HCT116 (cell line): ENCODE measurements at regions not wholly inside any gene's neighbourhood (a gene's known extent, or its start where the extent isn't known, plus 50 kb on each side); places are given as distances from the start of the nearest gene placed in this dataset.

Source experiments
- ATAC-seq: fragments of 200-7000 bp; cut with Tn5 transposase; 2 replicates; pipeline ENCODE4 v1.9.1; 2020; ENCODE audit warnings: mild to moderate bottlenecking, moderate library complexity
- BruUV-seq: library from RNA; stranded (reverse); fragments of 400-500 nt; replicated peaks from 2 replicates; lab custom pipeline; 2021; lab: Mats Ljungman, UMichigan
- CTCF ChIA-PET: fragments of 300-600 bp; sonication (Branson Sonifier 250); formaldehyde crosslinking; loops from one replicate; lab custom pipeline; 2021; ENCODE audit warnings: antibody characterized with exemption; lab: Charles Lee
- POLR2A ChIA-PET: fragments of 300-600, 350-600 bp; sonication (Branson Sonifier 250); formaldehyde crosslinking; loops from one replicate; lab custom pipeline; 2021; ENCODE audit warnings: antibody characterized with exemption; lab: Charles Lee
- RAD21 ChIA-PET, 2 experiments: fragments of 300-600 bp; sonication (Branson Sonifier 250); formaldehyde crosslinking; loops; one replicate each; lab custom pipeline; 2023; ENCODE audit warnings: low total read pairs in 2 of 2; ENCODE audit not compliant: uncharacterized antibody in 2 of 2, unreplicated experiment in 2 of 2, low non-redundant PET in 1 of 2; lab: Charles Lee
- DNase-seq: peaks from one replicate; pipeline ENCODE4 v3.0.0-alpha.2; 2010; ENCODE audit warnings: low read depth, low spot score
- H2AFZ ChIP-seq: fragments of 200-600 bp; shearing (Covaris generic), sonication (generic); 2 replicates; pipeline ENCODE4 v1.6.1; 2017; ENCODE audit warnings: low read depth, mixed run types, mixed read lengths, antibody characterized with exemption, low read length; ENCODE audit not compliant: poor library complexity, severe bottlenecking
- H3K27ac ChIP-seq: 2 replicates; pipeline ENCODE4 v1.5.1; 2012; ENCODE audit warnings: low read depth, low read length
- H3K27me3 ChIP-seq: fragments of 200-600 bp; sonication (generic); 2 replicates; pipeline ENCODE4 v1.6.1; 2016; ENCODE audit warnings: mixed run types, low read length, mixed read lengths; ENCODE audit not compliant: insufficient read depth
- H3K36me3 ChIP-seq, 2 experiments: fragments of 200-500 bp in 1 of 2; fragments of 200-600 bp in 1 of 2; sonication (Bioruptor generic) in 1 of 2; sonication (generic) in 1 of 2; 2 replicates each; pipeline versions ENCODE4 v1.5.1 to v1.6.1; 2014 to 2016; ENCODE audit warnings: low read length in 2 of 2, inconsistent platforms in 1 of 2, mixed read lengths in 1 of 2, mixed run types in 1 of 2; ENCODE audit not compliant: insufficient read depth in 2 of 2, control insufficient read depth in 1 of 2
- H3K4me1 ChIP-seq, 2 experiments: fragments of 200-600 bp in 1 of 2; sonication (generic) in 1 of 2; 2 replicates each; pipeline versions ENCODE4 v1.5.1 to v1.6.1; 2012 to 2017; ENCODE audit warnings: low read length in 2 of 2, inconsistent platforms in 1 of 2, mild to moderate bottlenecking in 1 of 2, mixed read lengths in 1 of 2, mixed run types in 1 of 2, moderate library complexity in 1 of 2; ENCODE audit not compliant: insufficient read depth in 2 of 2, control insufficient read depth in 1 of 2
- H3K4me2 ChIP-seq: fragments of 200-600 bp; sonication (generic); 2 replicates; pipeline ENCODE4 v1.6.1; 2017; ENCODE audit warnings: mixed run types, low read length, mixed read lengths
- H3K4me3 ChIP-seq, 2 experiments: fragments of 200-600 bp in 1 of 2; sonication (generic) in 1 of 2; replicated peaks in 1 of 2; 2 replicates each; pipeline ENCODE4 v1.5.1; 2011 to 2016; ENCODE audit warnings: low read length in 2 of 2, control low read depth in 1 of 2, low read depth in 1 of 2, mild to moderate bottlenecking in 1 of 2, mixed read lengths in 1 of 2, mixed run types in 1 of 2
- H3K79me2 ChIP-seq: fragments of 200-600 bp; sonication (generic); 2 replicates; pipeline ENCODE4 v1.6.1; 2017; ENCODE audit warnings: mild to moderate bottlenecking, mixed run types, low read length, moderate library complexity, mixed read lengths; ENCODE audit not compliant: insufficient read depth
- H3K9ac ChIP-seq: fragments of 200-600 bp; sonication (generic); 2 replicates; pipeline ENCODE4 v1.6.1; 2016; ENCODE audit warnings: low read length, mixed read lengths
- H3K9me2 ChIP-seq: fragments of 200-600 bp; sonication (generic), shearing (Covaris generic); 2 replicates; pipeline ENCODE4 v1.6.1; 2017; ENCODE audit warnings: mixed run types, mild to moderate bottlenecking, moderate library complexity; ENCODE audit not compliant: insufficient read depth
- H3K9me3 ChIP-seq, 2 experiments: fragments of 200-500 bp in 1 of 2; fragments of 200-600 bp in 1 of 2; sonication (Bioruptor generic) in 1 of 2; sonication (generic) in 1 of 2; 2 replicates each; pipeline ENCODE4 v1.6.1; 2014 to 2017; ENCODE audit warnings: low read length in 2 of 2, mixed read lengths in 2 of 2, inconsistent platforms in 1 of 2, low read depth in 1 of 2, mild to moderate bottlenecking in 1 of 2, mixed run types in 1 of 2, moderate library complexity in 1 of 2; ENCODE audit not compliant: control insufficient read depth in 1 of 2, insufficient read depth in 1 of 2
- H4K20me1 ChIP-seq: fragments of 200-600 bp; sonication (generic), shearing (Covaris generic); 2 replicates; pipeline ENCODE4 v1.6.1; 2017; ENCODE audit warnings: mixed run types, mild to moderate bottlenecking, moderate library complexity; ENCODE audit not compliant: insufficient read depth
- ATF3 ChIP-seq: IDR thresholded peaks from 2 replicates; pipeline ENCODE4 v1.6.1; 2012
- CBX3 ChIP-seq: IDR thresholded peaks from 2 replicates; pipeline ENCODE4 v1.6.1; 2012; ENCODE audit warnings: low read depth
- CEBPB ChIP-seq: IDR thresholded peaks from 2 replicates; pipeline ENCODE4 v1.6.1; 2012; ENCODE audit warnings: low read depth
- EZH2 ChIP-seq: fragments of 200-600 bp; sonication (generic); IDR thresholded peaks from 2 replicates; pipeline ENCODE4 v1.6.1; 2017; ENCODE audit warnings: antibody characterized with exemption, mixed run types
- FOSL1 ChIP-seq: IDR thresholded peaks from 2 replicates; pipeline ENCODE4 v1.6.1; 2012; ENCODE audit warnings: low read depth
- TCF7L2 ChIP-seq: IDR thresholded peaks from 2 replicates; pipeline ENCODE4 v1.7.0; 2011; ENCODE audit warnings: borderline replicate concordance, inconsistent platforms; ENCODE audit not compliant: insufficient read depth, insufficient read length; ENCODE audit errors: extremely low read depth
- ZBTB33 ChIP-seq: IDR thresholded peaks from 2 replicates; pipeline ENCODE4 v1.6.1; 2011; ENCODE audit warnings: mild to moderate bottlenecking, low read length, moderate library complexity; ENCODE audit not compliant: insufficient replicate concordance; ENCODE audit errors: extremely low read depth
- ZNF274 ChIP-seq: fragments of 200-500 bp; sonication (Bioruptor generic); IDR thresholded peaks from 2 replicates; pipeline ENCODE4 v1.6.1; 2014; ENCODE audit warnings: mild to moderate bottlenecking, low read depth, low read length, inconsistent platforms
- intact Hi-C: fragments of 100-400 bp; cut with micrococcal nuclease; formaldehyde crosslinking; loops from 2 replicates; pipeline ENCODE4 v1.10.0; 2022

GRCh38 chr10:123472606-123473005, 193.5 kb upstream of the GPR26 start:
- intact Hi-C loops, result no loop called here
- ATAC-seq, result no peak
- no TSS peak for BruUV-seq
- H3K36me3 ChIP-seq, result no peaks in the 10 kb centered on the region
- H3K27me3 ChIP-seq, result no peaks in the 10 kb centered on the region
- TF ChIP-seq TCF7L2, result peak; percentile 54
- TF ChIP-seq FOSL1, result no peak
- CTCF ChIA-PET, result no interaction called here
- no peak overlapping the region for H2AFZ ChIP-seq
- no peak overlapping the region for H3K4me2 ChIP-seq
- no peak for DNase-seq
- H3K4me1 ChIP-seq, result no peaks in the 10 kb centered on the region
- no peaks in the 10 kb centered on the region for H4K20me1 ChIP-seq
- no peaks in the 10 kb centered on the region for H3K9me3 ChIP-seq
- no peaks in the 10 kb centered on the region for H3K9me2 ChIP-seq
- POLR2A ChIA-PET, result no interaction called here
- no peaks in the 10 kb centered on the region for H3K79me2 ChIP-seq
- RAD21 ChIA-PET, result no interaction called here
- no peak overlapping the region for H3K9ac ChIP-seq
- no peak overlapping the region for H3K4me3 ChIP-seq
- H3K27ac ChIP-seq, result no peak overlapping the region

GRCh38 chr10:123474700-123475099, 191.5 kb upstream of the GPR26 start:
- Histone ChIP-seq H3K9me2 (no peaks in the 10 kb centered on the region), H3K79me2 (no peaks in the 10 kb centered on the region), H3K9me3 (no peaks in the 10 kb centered on the region), H3K27ac (no peak overlapping the region), H4K20me1 (no peaks in the 10 kb centered on the region), H3K4me3 (no peak overlapping the region), H3K4me1 (no peaks in the 10 kb centered on the region), H3K27me3 (peaks cover 2% of the 10 kb centered on the region; the same call in 1 of the 2 replicates), H3K4me2 (no peak overlapping the region), H3K36me3 (no peaks in the 10 kb centered on the region), H2AFZ (no peak overlapping the region)
- RAD21 ChIA-PET, result no interaction called here
- intact Hi-C loops, result no loop called here
- no TSS peak for BruUV-seq
- ATAC-seq, result no peak
- no peak for DNase-seq
- TF ChIP-seq ATF3 (no peak), ZBTB33 (no peak), ZNF274 (no peak), EZH2 (no peak), CEBPB (no peak), CBX3 (no peak)
- TF ChIP-seq, all 23 proteins: peak for 0
- ChIA-PET POLR2A (no interaction called here), CTCF (no interaction called here)
- no peak overlapping the region for H3K9ac ChIP-seq
